Mesenchymal stem cell (in vitro differentiated cells and primary cell): ENCODE measurements at regions not wholly inside any gene's neighbourhood (a gene's known extent, or its start where the extent isn't known, plus 50 kb on each side); places are given as distances from the start of the nearest gene placed in this dataset.

Experiments used
- DNase-seq: peaks from one replicate; pipeline ENCODE4 v3.0.0-alpha.2; 2013
- H2AFZ ChIP-seq: one replicate; pipeline ENCODE4 v1.6.1; 2013; ENCODE audit warnings: low read depth, mild to moderate bottlenecking, control low read depth, inconsistent platforms, low read length, moderate library complexity
- H2AK5ac ChIP-seq: 2 replicates; pipeline ENCODE4 v1.6.1; 2013; ENCODE audit warnings: low read length, moderate library complexity, mild to moderate bottlenecking, inconsistent platforms; ENCODE audit not compliant: severe bottlenecking
- H2BK120ac ChIP-seq: one replicate; pipeline ENCODE4 v1.6.1; 2013; ENCODE audit warnings: low read depth, mild to moderate bottlenecking, inconsistent platforms, low read length, moderate library complexity
- H2BK12ac ChIP-seq, 2 experiments: one replicate each; pipeline ENCODE4 v1.6.1; 2013; ENCODE audit warnings: inconsistent platforms in 2 of 2, low read length in 2 of 2, mild to moderate bottlenecking in 2 of 2, moderate library complexity in 2 of 2, control low read depth in 1 of 2
- H2BK15ac ChIP-seq: one replicate; pipeline ENCODE4 v1.6.1; 2013; ENCODE audit warnings: mild to moderate bottlenecking, low read depth, inconsistent platforms; ENCODE audit not compliant: poor library complexity, severe bottlenecking
- H2BK5ac ChIP-seq: 2 replicates; pipeline ENCODE4 v1.6.1; 2013; ENCODE audit warnings: low read depth, mild to moderate bottlenecking, low read length, control low read depth, inconsistent platforms; ENCODE audit not compliant: poor library complexity, severe bottlenecking
- H3K14ac ChIP-seq, 2 experiments: one replicate each; pipeline ENCODE4 v1.6.1; 2013; ENCODE audit warnings: inconsistent platforms in 2 of 2, low read length in 2 of 2, control low read depth in 1 of 2, mild to moderate bottlenecking in 1 of 2, moderate library complexity in 1 of 2
- H3K18ac ChIP-seq, 2 experiments: one replicate each; pipeline ENCODE4 v1.6.1; 2013; ENCODE audit warnings: inconsistent platforms in 2 of 2, low read length in 2 of 2, control low read depth in 1 of 2, low read depth in 1 of 2, mild to moderate bottlenecking in 1 of 2
- H3K23ac ChIP-seq, 2 experiments: one replicate each; pipeline ENCODE4 v1.6.1; 2013; ENCODE audit warnings: inconsistent platforms in 2 of 2, low read length in 2 of 2, mild to moderate bottlenecking in 2 of 2, moderate library complexity in 2 of 2, control low read depth in 1 of 2
- H3K27ac ChIP-seq: 2 replicates; pipeline ENCODE4 v1.5.1; 2013; ENCODE audit warnings: mild to moderate bottlenecking, moderate library complexity, low read length, control low read depth, inconsistent platforms; ENCODE audit not compliant: poor library complexity, severe bottlenecking
- H3K27me3 ChIP-seq, 2 experiments: 2 replicates each; pipeline versions ENCODE4 v1.6.1 to v1.7.0; 2013; ENCODE audit warnings: low read length in 2 of 2, mild to moderate bottlenecking in 2 of 2, moderate library complexity in 2 of 2, control low read depth in 1 of 2, inconsistent platforms in 1 of 2; ENCODE audit not compliant: control insufficient read depth in 1 of 2, insufficient read depth in 1 of 2
- H3K36me3 ChIP-seq, 2 experiments: 2 replicates each; pipeline versions ENCODE4 v1.6.1 to v1.7.0; 2013; ENCODE audit warnings: low read length in 2 of 2, control low read depth in 1 of 2, inconsistent platforms in 1 of 2, low read depth in 1 of 2, mild to moderate bottlenecking in 1 of 2; ENCODE audit not compliant: insufficient read depth in 2 of 2, control insufficient read depth in 1 of 2
- H3K4ac ChIP-seq, 2 experiments: one replicate each; pipeline ENCODE4 v1.6.1; 2013; ENCODE audit warnings: inconsistent platforms in 2 of 2, low read length in 2 of 2, mild to moderate bottlenecking in 2 of 2, moderate library complexity in 2 of 2, control low read depth in 1 of 2, low read depth in 1 of 2
- H3K4me1 ChIP-seq: 2 replicates; pipeline ENCODE4 v1.6.1; 2013; ENCODE audit warnings: low read depth, low read length, control low read depth; ENCODE audit not compliant: control insufficient read depth, insufficient read depth
- H3K4me2 ChIP-seq: 2 replicates; pipeline ENCODE4 v1.6.1; 2013; ENCODE audit warnings: low read length, mild to moderate bottlenecking, inconsistent platforms; ENCODE audit not compliant: poor library complexity, severe bottlenecking
- H3K4me3 ChIP-seq, 2 experiments: 2 replicates each; pipeline versions ENCODE4 v1.5.1 to v1.7.0; 2013; ENCODE audit warnings: low read length in 2 of 2, mild to moderate bottlenecking in 2 of 2, control low read depth in 1 of 2, low read depth in 1 of 2; ENCODE audit not compliant: insufficient read depth in 1 of 2
- H3K79me1 ChIP-seq: replicated peaks from 2 replicates; pipeline ENCODE4 v1.6.1; 2013; ENCODE audit warnings: mild to moderate bottlenecking, control low read depth, low read length, inconsistent platforms; ENCODE audit not compliant: poor library complexity, severe bottlenecking
- H3K9ac ChIP-seq: 2 replicates; pipeline ENCODE4 v1.7.0; 2013; ENCODE audit warnings: mild to moderate bottlenecking, low read length, moderate library complexity
- H3K9me3 ChIP-seq: 2 replicates; pipeline ENCODE4 v1.7.0; 2013; ENCODE audit warnings: mild to moderate bottlenecking, low read length; ENCODE audit not compliant: control insufficient read depth
- H4K8ac ChIP-seq: one replicate; pipeline ENCODE4 v1.6.1; 2013; ENCODE audit warnings: inconsistent platforms, mild to moderate bottlenecking, low read length, moderate library complexity
- H4K91ac ChIP-seq: one replicate; pipeline ENCODE4 v1.6.1; 2013; ENCODE audit warnings: mild to moderate bottlenecking, low read length, inconsistent platforms
- WGBS: methylation state at CpG from one replicate; pipeline ENCODE4 v1.1.7; 2013; ENCODE audit warnings: mixed read lengths; 5-methylcytosine and 5-hydroxymethylcytosine counted together

- Histone ChIP-seq H3K36me3 (no peaks in the 10 kb centered on the region), H3K23ac (no peak overlapping the region), H3K14ac (no peak overlapping the region), H2AK5ac (no peak overlapping the region), H2BK5ac (no peak overlapping the region), H2AFZ (no peak overlapping the region), H3K4ac (no peak overlapping the region), H3K4me1 (no peaks in the 10 kb centered on the region), H3K4me2 (no peak overlapping the region), H3K27ac (no peak overlapping the region), H2BK12ac (no peak overlapping the region), H3K79me1 (no peaks in the 10 kb centered on the region), H3K18ac (no peak overlapping the region), H2BK120ac (no peak overlapping the region), H4K8ac (no peak overlapping the region), H4K91ac (no peak overlapping the region), H3K9ac (no peak overlapping the region), H3K4me3 (no peak overlapping the region), H3K27me3 (no peaks in the 10 kb centered on the region), H3K9me3 (no peaks in the 10 kb centered on the region), H2BK15ac (no peak overlapping the region)
- DNase-seq = no peak
- WGBS = no CpG with 5 or more reads among the region's 3 CpGs
Observed at GRCh38 chr1:217181176-217181746, 449.6 kb downstream of the GPATCH2 start.

GRCh38 chr1:217180443-217180842, 450.4 kb downstream of the GPATCH2 start:
- 84% methylated on average over 4 of the region's 4 CpGs for whole genome bisulfite sequencing
- DNase-seq = no peak
- no peak overlapping the region for H3K27ac ChIP-seq
- no peak overlapping the region for H3K4me2 ChIP-seq
- no peak overlapping the region for H3K18ac ChIP-seq
- no peak overlapping the region for H3K14ac ChIP-seq
- no peak overlapping the region for H3K4ac ChIP-seq
- H3K36me3 ChIP-seq = no peaks in the 10 kb centered on the region
- H3K9ac ChIP-seq = no peak overlapping the region
- no peak overlapping the region for H2BK120ac ChIP-seq
- no peak overlapping the region for H4K91ac ChIP-seq
- no peak overlapping the region for H2BK15ac ChIP-seq
- H4K8ac ChIP-seq = no peak overlapping the region
- H3K79me1 ChIP-seq = no peaks in the 10 kb centered on the region
- no peak overlapping the region for H2BK12ac ChIP-seq
- H3K23ac ChIP-seq = no peak overlapping the region
- no peak overlapping the region for H3K4me3 ChIP-seq
- no peaks in the 10 kb centered on the region for H3K27me3 ChIP-seq
- no peak overlapping the region for H2BK5ac ChIP-seq
- no peak overlapping the region for H2AK5ac ChIP-seq
- H3K4me1 ChIP-seq = no peaks in the 10 kb centered on the region
- no peak overlapping the region for H2AFZ ChIP-seq
- H3K9me3 ChIP-seq = no peaks in the 10 kb centered on the region

- no peak overlapping the region for H4K8ac ChIP-seq
- no peaks in the 10 kb centered on the region for H3K9me3 ChIP-seq
- no peaks in the 10 kb centered on the region for H3K36me3 ChIP-seq
- H3K4ac ChIP-seq = no peak overlapping the region
- H2AFZ ChIP-seq = no peak overlapping the region
- H2AK5ac ChIP-seq = no peak overlapping the region
- H3K4me2 ChIP-seq = no peak overlapping the region
- no peak for DNase-seq
- H2BK15ac ChIP-seq = no peak overlapping the region
- H3K79me1 ChIP-seq = no peaks in the 10 kb centered on the region
- no peak overlapping the region for H2BK12ac ChIP-seq
- H3K9ac ChIP-seq = no peak overlapping the region
- no peaks in the 10 kb centered on the region for H3K27me3 ChIP-seq
- H3K23ac ChIP-seq = no peak overlapping the region
- no peak overlapping the region for H2BK5ac ChIP-seq
- no peak overlapping the region for H3K4me3 ChIP-seq
- 81% methylated on average over 3 of the region's 4 CpGs for WGBS
- H4K91ac ChIP-seq = no peak overlapping the region
- no peak overlapping the region for H2BK120ac ChIP-seq
- H3K27ac ChIP-seq = no peak overlapping the region
- no peak overlapping the region for H3K18ac ChIP-seq
- no peaks in the 10 kb centered on the region for H3K4me1 ChIP-seq
- H3K14ac ChIP-seq = no peak overlapping the region
Observed at GRCh38 chr1:217164403-217164802, 441.2 kb upstream of the ESRRG start.

- H2BK12ac ChIP-seq = no peak overlapping the region
Observed at GRCh38 chr1:217153361-217153760, 430.1 kb upstream of the ESRRG start.

More at GRCh38 chr1:217153361-217153760, 430.1 kb upstream of the ESRRG start:
- Histone ChIP-seq H3K27me3 (no peaks in the 10 kb centered on the region), H3K79me1 (no peaks in the 10 kb centered on the region), H4K91ac (no peak overlapping the region), H2AK5ac (no peak overlapping the region), H2BK5ac (no peak overlapping the region), H3K18ac (no peak overlapping the region), H3K4me2 (no peak overlapping the region), H3K27ac (no peak overlapping the region), H3K9ac (no peak overlapping the region), H2AFZ (no peak overlapping the region), H3K4me3 (no peak overlapping the region), H3K36me3 (no peaks in the 10 kb centered on the region), H2BK15ac (no peak overlapping the region), H2BK120ac (no peak overlapping the region), H3K4me1 (no peaks in the 10 kb centered on the region), H3K14ac (no peak overlapping the region), H4K8ac (no peak overlapping the region), H3K9me3 (peaks cover 9% of the 10 kb centered on the region), H3K4ac (no peak overlapping the region), H3K23ac (no peak overlapping the region)
- no peak for DNase-seq
- 93% methylated on average over 4 of the region's 4 CpGs for WGBS
